WTC11 (cell line): ENCODE measurements at regions not wholly inside any gene's neighbourhood (a gene's known extent, or its start where the extent isn't known, plus 50 kb on each side); places are given as distances from the start of the nearest gene placed in this dataset.

Experiments used
- ATAC-seq: fragments of 200-7000 bp; cut with Tn5 transposase; 2 replicates; pipeline ENCODE4 v1.10.0; 2021; ENCODE audit warnings: mild to moderate bottlenecking, moderate library complexity
- CTCF ChIA-PET: fragments of 300-600 bp; sonication (Branson Sonifier 250); formaldehyde crosslinking; loops from one replicate; lab custom pipeline; 2021; ENCODE audit warnings: antibody characterized with exemption; lab: Charles Lee
- POLR2A ChIA-PET: fragments of 350-600 bp; sonication (Branson Sonifier 250); formaldehyde crosslinking; loops from one replicate; lab custom pipeline; 2021; ENCODE audit warnings: antibody characterized with exemption; lab: Charles Lee
- DNase-seq: peaks from one replicate; pipeline ENCODE4 v3.0.0; 2021; ENCODE audit warnings: low spot score
- H3K27ac Mint-ChIP-seq: 2 replicates; pipeline ENCODE4 v1.8.0; 2021; ENCODE audit warnings: mixed read lengths
- H3K27me3 Mint-ChIP-seq: 2 replicates; pipeline ENCODE4 v1.8.0; 2021; ENCODE audit warnings: low read depth, mild to moderate bottlenecking, moderate library complexity, mixed read lengths
- H3K36me3 Mint-ChIP-seq: 2 replicates; pipeline ENCODE4 v1.8.0; 2021; ENCODE audit warnings: mixed read lengths
- H3K4me1 Mint-ChIP-seq: 2 replicates; pipeline ENCODE4 v1.8.0; 2022; ENCODE audit warnings: mixed read lengths
- H3K4me3 Mint-ChIP-seq: 2 replicates; pipeline ENCODE4 v1.8.0; 2021; ENCODE audit warnings: mild to moderate bottlenecking, moderate library complexity, mixed read lengths
- H3K9me3 Mint-ChIP-seq: 2 replicates; pipeline ENCODE4 v1.8.0; 2021; ENCODE audit warnings: mixed read lengths
- AFF4 ChIP-seq: sonication (generic); formaldehyde crosslinking; IDR thresholded peaks from 2 replicates; pipeline ENCODE4 v1.8.1; 2023; ENCODE audit warnings: mild to moderate bottlenecking, missing genetic modification reagents, borderline replicate concordance
- ATF6 ChIP-seq: sonication (generic); formaldehyde crosslinking; IDR thresholded peaks from 2 replicates; pipeline ENCODE4 v1.8.1; 2023; ENCODE audit warnings: mild to moderate bottlenecking, missing genetic modification reagents
- CDX4 ChIP-seq: fragments of 250-450 bp; sonication (Bioruptor Pico); IDR thresholded peaks from 2 replicates; pipeline ENCODE4 v1.9.0; 2021; ENCODE audit warnings: moderate library complexity, mild to moderate bottlenecking, inconsistent platforms, borderline replicate concordance
- EMX1 ChIP-seq: fragments of 250-450 bp; sonication (Bioruptor Pico); IDR thresholded peaks from 2 replicates; pipeline ENCODE4 v1.8.0; 2021; ENCODE audit warnings: mild to moderate bottlenecking
- ETV6 ChIP-seq: sonication (generic); formaldehyde crosslinking; IDR thresholded peaks from 2 replicates; pipeline ENCODE4 v1.8.1; 2022; ENCODE audit warnings: mild to moderate bottlenecking, missing genetic modification reagents
- FOXP1 ChIP-seq: sonication (generic); formaldehyde crosslinking; IDR thresholded peaks from 2 replicates; pipeline ENCODE4 v1.8.0; 2022; ENCODE audit warnings: missing genetic modification reagents, mild to moderate bottlenecking, moderate library complexity, borderline replicate concordance
- JUN ChIP-seq: sonication (generic); formaldehyde crosslinking; IDR thresholded peaks from 2 replicates; pipeline ENCODE4 v1.8.0; 2023; ENCODE audit warnings: mild to moderate bottlenecking, missing genetic modification reagents
- NFATC4 ChIP-seq: fragments of 250-450 bp; sonication (Bioruptor Pico); IDR thresholded peaks from 2 replicates; pipeline ENCODE4 v1.9.0; 2021; ENCODE audit warnings: mild to moderate bottlenecking
- NFYB ChIP-seq: sonication (generic); formaldehyde crosslinking; conservative IDR thresholded peaks from 2 replicates; pipeline ENCODE4 v1.8.0; 2022; ENCODE audit warnings: low read depth, missing genetic modification reagents
- PRDM15 ChIP-seq: sonication (generic); formaldehyde crosslinking; IDR thresholded peaks from 2 replicates; pipeline ENCODE4 v1.8.0; 2022; ENCODE audit warnings: missing genetic modification reagents
- RELA ChIP-seq: sonication (generic); formaldehyde crosslinking; IDR thresholded peaks from 2 replicates; pipeline ENCODE4 v1.8.1; 2022; ENCODE audit warnings: missing genetic modification reagents, mild to moderate bottlenecking, borderline replicate concordance
- SMAD4 ChIP-seq: sonication (generic); formaldehyde crosslinking; IDR thresholded peaks from 2 replicates; pipeline ENCODE4 v1.8.0; 2022; ENCODE audit warnings: mild to moderate bottlenecking, missing genetic modification reagents
- STAT6 ChIP-seq: sonication (generic); formaldehyde crosslinking; conservative IDR thresholded peaks from 2 replicates; pipeline ENCODE4 v1.8.1; 2023; ENCODE audit warnings: mild to moderate bottlenecking, low read depth, missing genetic modification reagents, moderate library complexity
- ZNF281 ChIP-seq: sonication (generic); formaldehyde crosslinking; IDR thresholded peaks from 2 replicates; pipeline ENCODE4 v1.8.0; 2023; ENCODE audit warnings: mild to moderate bottlenecking, missing genetic modification reagents
- ZNF317 ChIP-seq: sonication (generic); formaldehyde crosslinking; IDR thresholded peaks from 2 replicates; pipeline ENCODE4 v1.8.1; 2023; ENCODE audit warnings: low read depth, mild to moderate bottlenecking, moderate library complexity, missing genetic modification reagents, borderline replicate concordance
- ZNF416 ChIP-seq: fragments of 250-450 bp; sonication (Bioruptor Pico); IDR thresholded peaks from 2 replicates; pipeline ENCODE4 v1.9.0; 2021; ENCODE audit warnings: mild to moderate bottlenecking, inconsistent platforms
- ZNF671 ChIP-seq: fragments of 250-450 bp; sonication (Bioruptor Pico); IDR thresholded peaks from 2 replicates; pipeline ENCODE4 v1.8.0; 2021; ENCODE audit warnings: mild to moderate bottlenecking
- ZSCAN18 ChIP-seq: fragments of 250-450 bp; sonication (Bioruptor Pico); IDR thresholded peaks from 2 replicates; pipeline ENCODE4 v2.1.2; 2022; ENCODE audit warnings: mild to moderate bottlenecking, moderate library complexity

GRCh38 chr5:38670878-38671277 is 114.4 kb upstream of the LIFR start (continued):
- TF ChIP-seq ZNF281 (no peak), AFF4 (CRISPR knock-in tag) (no peak), PRDM15 (CRISPR knock-in tag) (no peak), STAT6 (CRISPR knock-in tag) (no peak), JUN (CRISPR knock-in tag) (no peak)

GRCh38 chr5:38672059-38672788 is 115.8 kb upstream of the LIFR start:
- ChIA-PET POLR2A (no interaction called here), CTCF (interaction anchor here (1.1 to 3.2 kb wide), 3 partner anchors 12 to 231 kb away, joined by 3 to 20 read pairs (median 4); no protein-coding TSS in a partner anchor)
- Mint-ChIP-seq H3K9me3 (no peaks in the 10 kb centered on the region), H3K4me3 (no peak overlapping the region), H3K27ac (no peak overlapping the region), H3K36me3 (no peaks in the 10 kb centered on the region), H3K27me3 (no peaks in the 10 kb centered on the region), H3K4me1 (no peaks in the 10 kb centered on the region)
- ATAC-seq (no peak), DNase-seq (no peak)
- TF ChIP-seq ETV6 (CRISPR knock-in tag) (no peak), NFYB (CRISPR knock-in tag) (no peak), ZNF317 (CRISPR knock-in tag) (no peak), CDX4 (CRISPR knock-in tag) (no peak), SMAD4 (no peak), RELA (no peak), FOXP1 (CRISPR knock-in tag) (no peak), ATF6 (CRISPR knock-in tag) (no peak), EMX1 (CRISPR knock-in tag) (no peak), ZNF671 (CRISPR knock-in tag) (no peak), NFATC4 (CRISPR knock-in tag) (no peak), ZNF416 (CRISPR knock-in tag) (no peak), ZSCAN18 (no peak)
